ENCODE measurements at regions not wholly inside any gene's neighbourhood (a gene's known extent, or its start where the extent isn't known, plus 50 kb on each side); places are given as distances from the start of the nearest gene placed in this dataset.

DNA sequence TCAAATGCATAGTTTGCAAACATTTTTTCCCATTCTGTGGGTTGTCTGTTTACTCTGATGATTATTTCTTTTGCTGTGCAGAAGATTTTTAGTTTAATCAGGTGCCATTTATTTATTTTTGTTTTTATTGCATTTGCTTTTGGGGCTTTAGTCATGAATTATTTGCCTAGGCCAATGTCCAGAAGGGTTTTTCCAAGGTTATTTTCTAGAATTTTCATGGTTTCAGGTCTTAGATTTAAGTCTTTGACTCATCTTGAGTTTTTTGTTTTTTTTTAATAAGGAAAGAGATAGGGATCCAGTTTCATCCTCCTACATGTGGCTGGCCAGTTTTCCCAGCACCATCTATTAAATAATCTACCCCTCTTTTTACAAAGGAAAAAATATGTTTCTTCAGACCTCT lies 57.2 kb upstream of the TMEM260 start:
- H2AFZ ChIP-seq (ENCODE audit: low read length), result no peak overlapping the region
- H3K27ac ChIP-seq (ENCODE audit: low read depth, low read length), result no peak overlapping the region
- no peaks in the 10 kb centered on the region for H4K20me1 ChIP-seq (ENCODE audit: insufficient read depth, low read length)
- H3K4me2 ChIP-seq (ENCODE audit: insufficient read depth, low read length), result no peak overlapping the region
- DNase-seq (ENCODE audit: insufficient read length, low spot score, missing footprints), result no peak
- TF ChIP-seq, protein P1, sequence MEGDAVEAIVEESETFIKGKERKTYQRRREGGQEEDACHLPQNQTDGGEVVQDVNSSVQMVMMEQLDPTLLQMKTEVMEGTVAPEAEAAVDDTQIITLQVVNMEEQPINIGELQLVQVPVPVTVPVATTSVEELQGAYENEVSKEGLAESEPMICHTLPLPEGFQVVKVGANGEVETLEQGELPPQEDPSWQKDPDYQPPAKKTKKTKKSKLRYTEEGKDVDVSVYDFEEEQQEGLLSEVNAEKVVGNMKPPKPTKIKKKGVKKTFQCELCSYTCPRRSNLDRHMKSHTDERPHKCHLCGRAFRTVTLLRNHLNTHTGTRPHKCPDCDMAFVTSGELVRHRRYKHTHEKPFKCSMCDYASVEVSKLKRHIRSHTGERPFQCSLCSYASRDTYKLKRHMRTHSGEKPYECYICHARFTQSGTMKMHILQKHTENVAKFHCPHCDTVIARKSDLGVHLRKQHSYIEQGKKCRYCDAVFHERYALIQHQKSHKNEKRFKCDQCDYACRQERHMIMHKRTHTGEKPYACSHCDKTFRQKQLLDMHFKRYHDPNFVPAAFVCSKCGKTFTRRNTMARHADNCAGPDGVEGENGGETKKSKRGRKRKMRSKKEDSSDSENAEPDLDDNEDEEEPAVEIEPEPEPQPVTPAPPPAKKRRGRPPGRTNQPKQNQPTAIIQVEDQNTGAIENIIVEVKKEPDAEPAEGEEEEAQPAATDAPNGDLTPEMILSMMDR (IDR thresholded peaks at IDR 0.05; ENCODE audit: extremely low read depth, low read depth, low read length), result no peak
- H3K36me3 ChIP-seq (ENCODE audit: insufficient read depth, low read length), result no peaks in the 10 kb centered on the region
- H3K9me3 ChIP-seq (ENCODE audit: low read depth, low read length), result no peaks in the 10 kb centered on the region
- no peaks in the 10 kb centered on the region for H3K27me3 ChIP-seq (ENCODE audit: insufficient read depth, low read length)
- H3K4me1 ChIP-seq (ENCODE audit: insufficient read depth, low read length), result no peaks in the 10 kb centered on the region
- H3K4me3 ChIP-seq (ENCODE audit: insufficient read depth, low read length), result no peak overlapping the region
- H3K79me2 ChIP-seq (ENCODE audit: insufficient read depth, low read length), result no peaks in the 10 kb centered on the region

DNA sequence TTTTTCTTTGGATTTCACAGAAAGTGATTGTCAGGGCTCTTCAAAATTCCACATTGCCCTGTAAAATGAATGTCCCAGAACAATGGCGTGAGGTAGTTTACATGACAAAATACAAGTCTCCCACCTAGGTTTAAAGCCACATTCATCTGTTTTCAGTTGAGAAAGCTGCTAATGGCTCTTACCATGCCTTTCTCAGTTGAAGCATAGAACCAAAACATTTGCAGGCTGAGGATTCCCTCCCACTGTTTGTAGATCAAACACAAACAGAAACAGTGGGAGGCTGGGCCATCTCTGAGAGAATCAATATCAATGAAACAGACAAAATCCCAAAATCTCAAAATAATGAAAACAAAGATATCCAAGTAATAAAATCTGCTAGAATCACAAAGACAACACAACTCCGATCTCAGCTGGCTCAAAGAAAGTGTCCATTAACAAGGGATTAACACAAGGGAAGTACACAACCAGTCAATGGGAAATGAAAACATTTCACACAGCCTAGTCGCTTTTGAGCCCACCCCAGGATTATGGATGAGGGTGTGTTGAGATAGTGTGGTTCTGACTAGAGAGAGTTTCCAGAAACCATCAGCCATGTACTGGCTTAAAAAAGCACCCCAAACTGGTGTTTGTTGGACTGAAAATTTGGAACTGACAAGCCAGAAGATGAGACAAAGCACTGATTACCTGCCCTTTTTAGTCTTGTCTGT lies 54.5 kb upstream of the TMEM260 start:
- Histone ChIP-seq H2AFZ (ENCODE audit: low read length) (no peak overlapping the region), H3K27me3 (ENCODE audit: insufficient read depth, low read length) (no peaks in the 10 kb centered on the region), H3K36me3 (ENCODE audit: insufficient read depth, low read length) (no peaks in the 10 kb centered on the region), H3K4me3 (ENCODE audit: insufficient read depth, low read length) (no peak overlapping the region), H3K9me3 (ENCODE audit: low read depth, low read length) (no peaks in the 10 kb centered on the region), H3K4me2 (ENCODE audit: insufficient read depth, low read length) (no peak overlapping the region), H4K20me1 (ENCODE audit: insufficient read depth, low read length) (no peaks in the 10 kb centered on the region), H3K4me1 (ENCODE audit: insufficient read depth, low read length) (no peaks in the 10 kb centered on the region), H3K79me2 (ENCODE audit: insufficient read depth, low read length) (no peaks in the 10 kb centered on the region), H3K27ac (ENCODE audit: low read depth, low read length) (no peak overlapping the region)
- TF ChIP-seq, protein P1 (IDR thresholded peaks at IDR 0.05; ENCODE audit: extremely low read depth, low read depth, low read length), result no peak
- no peak for DNase-seq (ENCODE audit: insufficient read length, low spot score, missing footprints)

DNA sequence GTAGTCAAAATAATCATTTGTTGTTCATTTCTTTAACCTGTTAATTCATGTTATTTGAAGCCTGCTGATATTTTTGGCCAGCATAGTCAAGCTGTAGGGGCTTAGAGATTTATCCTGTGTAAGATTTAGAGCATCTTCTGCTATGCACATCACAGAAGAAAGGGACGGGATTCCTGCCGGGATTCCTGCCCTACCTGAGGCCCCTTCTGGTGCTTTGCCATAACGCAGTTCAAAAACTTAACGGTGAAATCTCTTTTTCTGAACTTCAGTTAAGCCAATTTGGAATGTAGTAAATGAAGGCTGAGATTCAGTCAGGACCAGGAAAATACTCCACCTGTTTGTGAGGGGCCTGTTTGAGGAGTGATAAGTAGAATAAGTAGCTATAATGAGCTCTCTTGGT lies 50.7 kb upstream of the TMEM260 start:
- TF ChIP-seq, protein P1 (IDR thresholded peaks at IDR 0.05; ENCODE audit: extremely low read depth, low read depth, low read length), result no peak
- Histone ChIP-seq H3K27me3 (ENCODE audit: insufficient read depth, low read length) (no peaks in the 10 kb centered on the region), H3K9me3 (ENCODE audit: low read depth, low read length) (no peaks in the 10 kb centered on the region), H3K79me2 (ENCODE audit: insufficient read depth, low read length) (no peaks in the 10 kb centered on the region), H3K27ac (ENCODE audit: low read depth, low read length) (no peak overlapping the region), H3K4me3 (ENCODE audit: insufficient read depth, low read length) (no peak overlapping the region), H3K36me3 (ENCODE audit: insufficient read depth, low read length) (no peaks in the 10 kb centered on the region), H3K4me1 (ENCODE audit: insufficient read depth, low read length) (no peaks in the 10 kb centered on the region), H4K20me1 (ENCODE audit: insufficient read depth, low read length) (no peaks in the 10 kb centered on the region), H2AFZ (ENCODE audit: low read length) (no peak overlapping the region), H3K4me2 (ENCODE audit: insufficient read depth, low read length) (no peak overlapping the region)
- no peak for DNase-seq (ENCODE audit: insufficient read length, low spot score, missing footprints)
